SU-DHL-6 (cell line): ENCODE measurements at regions not wholly inside any gene's neighbourhood (a gene's known extent, or its start where the extent isn't known, plus 50 kb on each side); places are given as distances from the start of the nearest gene placed in this dataset.

Source experiments
- H2AFZ ChIP-seq: fragments of 200-600 bp; sonication (generic); 2 replicates; pipeline ENCODE4 v1.6.1; 2014; ENCODE audit warnings: low read depth, mild to moderate bottlenecking, moderate library complexity, mixed read lengths, antibody characterized with exemption, low read length; ENCODE audit not compliant: severe bottlenecking
- H3F3A ChIP-seq: fragments of 200-600 bp; shearing (Covaris generic); 2 replicates; pipeline ENCODE4 v1.6.0; 2016; ENCODE audit warnings: antibody characterized with exemption, mild to moderate bottlenecking; ENCODE audit not compliant: insufficient read depth
- H3K27ac ChIP-seq: fragments of 200-600 bp; sonication (generic); 2 replicates; pipeline ENCODE4 v1.5.1; 2016; ENCODE audit warnings: low read depth, mild to moderate bottlenecking, low read length, moderate library complexity, mixed read lengths
- H3K27me3 ChIP-seq: fragments of 200-600 bp; sonication (generic), shearing (Covaris generic); 2 replicates; pipeline ENCODE4 v1.6.0; 2014; ENCODE audit warnings: mild to moderate bottlenecking, low read length
- H3K36me3 ChIP-seq: fragments of 200-600 bp; sonication (generic); 2 replicates; pipeline ENCODE4 v1.6.1; 2014; ENCODE audit warnings: mild to moderate bottlenecking, low read length, mixed read lengths
- H3K4me2 ChIP-seq: fragments of 300-600, 200-600 bp; shearing (Covaris generic), sonication (generic); 2 replicates; pipeline ENCODE4 v1.6.0; 2014; ENCODE audit warnings: low read length, low read depth, mild to moderate bottlenecking; ENCODE audit not compliant: poor library complexity, severe bottlenecking
- H3K4me3 ChIP-seq: fragments of 200-600 bp; sonication (generic); 2 replicates; pipeline ENCODE4 v1.5.1; 2014; ENCODE audit warnings: antibody characterized with exemption, low read length, mild to moderate bottlenecking, mixed read lengths; ENCODE audit not compliant: insufficient read depth, poor library complexity, severe bottlenecking
- H3K79me2 ChIP-seq: fragments of 200-600 bp; sonication (generic); 2 replicates; pipeline ENCODE4 v1.6.1; 2014; ENCODE audit warnings: mild to moderate bottlenecking, low read length, moderate library complexity; ENCODE audit not compliant: insufficient read depth
- H3K9ac ChIP-seq: fragments of 200-600 bp; sonication (generic); 2 replicates; pipeline ENCODE4 v1.7.0; 2014; ENCODE audit warnings: mild to moderate bottlenecking, low read length
- H3K9me2 ChIP-seq: fragments of 200-600 bp; sonication (generic); replicated peaks from 2 replicates; pipeline ENCODE4 v1.6.1; 2014; ENCODE audit warnings: low read length; ENCODE audit not compliant: insufficient read depth
- H3K9me3 ChIP-seq: fragments of 200-600 bp; sonication (generic); 2 replicates; pipeline ENCODE4 v1.6.1; 2014; ENCODE audit warnings: low read length, mixed read lengths; ENCODE audit not compliant: insufficient read depth
- H4K20me1 ChIP-seq: fragments of 200-600 bp; sonication (generic); 2 replicates; pipeline ENCODE4 v1.6.1; 2014; ENCODE audit warnings: low read depth, mild to moderate bottlenecking, antibody characterized with exemption, low read length, moderate library complexity, mixed read lengths
- CTCF ChIP-seq: fragments of 200-600 bp; sonication (generic); IDR thresholded peaks from one replicate; pipeline ENCODE4 v1.5.1; 2017; ENCODE audit warnings: antibody characterized with exemption, mild to moderate bottlenecking, low read length, moderate library complexity; ENCODE audit not compliant: insufficient read depth, poor library complexity, severe bottlenecking
- EZH2phosphoT487 ChIP-seq: fragments of 200-600 bp; sonication (generic), shearing (Covaris generic); conservative IDR thresholded peaks from 2 replicates; pipeline ENCODE4 v1.6.1; 2018; ENCODE audit warnings: mild to moderate bottlenecking, antibody characterized with exemption, low read length, moderate library complexity, mixed read lengths

GRCh38 chr21:16145479-16145878 lies 415.7 kb downstream of the USP25 start:
- H3K4me2 ChIP-seq = no peak overlapping the region
- H3K79me2 ChIP-seq = no peaks in the 10 kb centered on the region
- H3K27me3 ChIP-seq = no peaks in the 10 kb centered on the region
- H3K4me3 ChIP-seq = no peak overlapping the region
- H3K9me3 ChIP-seq = no peaks in the 10 kb centered on the region
- H4K20me1 ChIP-seq = no peaks in the 10 kb centered on the region
- H3K9me2 ChIP-seq = no peaks in the 10 kb centered on the region
- no peak for TF ChIP-seq CTCF
- no peak for TF ChIP-seq EZH2phosphoT487
- no peak overlapping the region for H3K27ac ChIP-seq
- no peaks in the 10 kb centered on the region for H3F3A ChIP-seq
- no peak overlapping the region for H3K9ac ChIP-seq
- no peak overlapping the region for H2AFZ ChIP-seq
- no peaks in the 10 kb centered on the region for H3K36me3 ChIP-seq

- Histone ChIP-seq H3K9me2 (no peaks in the 10 kb centered on the region), H3K9ac (no peak overlapping the region), H3K9me3 (no peaks in the 10 kb centered on the region), H4K20me1 (no peaks in the 10 kb centered on the region), H3K79me2 (no peaks in the 10 kb centered on the region), H3K36me3 (no peaks in the 10 kb centered on the region), H3K4me3 (no peak overlapping the region), H3K27ac (no peak overlapping the region), H2AFZ (no peak overlapping the region), H3K4me2 (no peak overlapping the region), H3F3A (no peaks in the 10 kb centered on the region), H3K27me3 (no peaks in the 10 kb centered on the region)
- TF ChIP-seq EZH2phosphoT487 = no peak
- TF ChIP-seq CTCF = no peak
Observed at GRCh38 chr21:16154321-16154720, 424.5 kb downstream of the USP25 start.

GRCh38 chr21:16154951-16155635 lies 425.3 kb downstream of the USP25 start:
- H3K4me3 ChIP-seq = no peak overlapping the region
- TF ChIP-seq EZH2phosphoT487 (no peak), CTCF (no peak)
- H3K27ac ChIP-seq = no peak overlapping the region
- no peak overlapping the region for H3K4me2 ChIP-seq
- no peaks in the 10 kb centered on the region for H3K36me3 ChIP-seq
- no peaks in the 10 kb centered on the region for H3K9me2 ChIP-seq
- H3K79me2 ChIP-seq = no peaks in the 10 kb centered on the region
- no peak overlapping the region for H2AFZ ChIP-seq
- no peaks in the 10 kb centered on the region for H3K27me3 ChIP-seq
- H3K9ac ChIP-seq = no peak overlapping the region
- no peaks in the 10 kb centered on the region for H4K20me1 ChIP-seq
- no peaks in the 10 kb centered on the region for H3K9me3 ChIP-seq
- H3F3A ChIP-seq = no peaks in the 10 kb centered on the region
